Stimulated activated effector memory CD8-positive, alpha-beta T cell treated with anti-CD3 and anti-CD28 coated beads, Interleukin-12 subunit alpha, Interleukin-12 subunit beta, amount 100 ng/mL, for 72 hours (primary cell): ENCODE measurements at regions not wholly inside any gene's neighbourhood (a gene's known extent, or its start where the extent isn't known, plus 50 kb on each side); places are given as distances from the start of the nearest gene placed in this dataset.

Source experiments
- ATAC-seq: fragments of 150-1000 bp; cut with Tn5 transposase; 2 replicates; pipeline ENCODE4 v1.10.0; 2021
- DNase-seq, 2 donors: peaks; one replicate each; pipeline ENCODE4 v3.0.0; 2021 to 2022; ENCODE audit warnings: low spot score in 2 of 2
- H3K27ac Mint-ChIP-seq: one replicate; pipeline ENCODE4 v1.8.0; 2022; ENCODE audit warnings: mild to moderate bottlenecking, mixed read lengths
- H3K36me3 Mint-ChIP-seq: one replicate; pipeline ENCODE4 v1.8.0; 2022; ENCODE audit warnings: mild to moderate bottlenecking, mixed read lengths
- H3K4me1 Mint-ChIP-seq: one replicate; pipeline ENCODE4 v1.8.0; 2022; ENCODE audit warnings: mixed read lengths
- H3K4me3 Mint-ChIP-seq: one replicate; pipeline ENCODE4 v1.8.0; 2022; ENCODE audit warnings: mild to moderate bottlenecking, mixed read lengths
- H3K9me3 Mint-ChIP-seq: one replicate; pipeline ENCODE4 v1.8.0; 2022; ENCODE audit warnings: mixed read lengths

DNA sequence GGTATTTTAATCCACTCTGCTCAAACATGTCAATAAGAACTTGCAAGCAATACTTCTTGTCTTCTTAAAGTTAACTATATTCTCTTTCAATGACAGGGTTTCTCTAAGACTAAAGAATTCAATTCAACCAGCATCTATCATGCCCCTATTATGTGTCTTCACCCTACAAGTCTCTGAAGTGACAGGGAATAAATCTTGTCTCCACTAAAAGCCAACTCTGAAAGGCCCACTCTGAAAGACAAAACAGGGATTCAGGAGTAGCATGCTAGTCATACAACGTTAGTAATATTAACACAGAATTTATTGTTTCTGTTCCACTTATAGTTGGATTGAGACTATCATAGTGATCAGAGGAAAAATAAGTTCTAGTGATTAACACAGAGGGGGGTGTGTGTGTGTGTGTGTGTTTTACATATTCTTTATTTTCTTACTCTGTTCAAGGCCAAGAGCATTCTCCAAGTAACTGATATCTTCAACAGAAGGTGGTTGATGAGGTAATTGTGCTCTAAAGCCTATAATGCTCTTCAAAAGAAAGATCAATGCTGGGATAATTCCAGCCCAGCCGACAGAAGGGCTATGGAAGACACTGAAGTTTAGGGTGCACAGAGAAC is 122.4 kb upstream of the DCLK2 start:
- no peak overlapping the region for H3K4me3 Mint-ChIP-seq
- no peaks in the 10 kb centered on the region for H3K9me3 Mint-ChIP-seq
- ATAC-seq (no peak), DNase-seq (no peak)
- no peaks in the 10 kb centered on the region for H3K36me3 Mint-ChIP-seq
- no peak overlapping the region for H3K27ac Mint-ChIP-seq
- H3K4me1 Mint-ChIP-seq: no peaks in the 10 kb centered on the region

DNA sequence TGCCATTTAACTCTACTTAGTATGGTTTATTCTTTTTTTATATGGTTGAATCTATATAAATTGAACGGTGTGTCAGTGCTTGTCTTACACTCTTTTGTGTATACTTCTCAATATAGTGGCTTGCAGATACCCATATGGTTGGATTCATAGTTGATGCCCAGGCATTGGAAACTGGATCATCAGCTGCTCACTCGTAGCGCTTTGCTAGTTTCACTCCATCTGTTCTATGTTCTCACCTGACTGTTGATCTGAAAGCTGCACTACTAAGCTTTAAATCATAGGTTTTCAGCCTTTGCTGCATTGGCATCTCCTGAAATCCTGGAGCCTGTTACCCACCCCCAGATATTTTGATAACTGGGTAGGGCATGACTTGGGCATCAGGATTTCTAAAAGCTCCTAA is 121.6 kb upstream of the DCLK2 start:
- no peaks in the 10 kb centered on the region for H3K9me3 Mint-ChIP-seq
- no peak overlapping the region for H3K4me3 Mint-ChIP-seq
- DNase-seq (no peak), ATAC-seq (no peak)
- H3K27ac Mint-ChIP-seq: no peak overlapping the region
- H3K4me1 Mint-ChIP-seq: no peaks in the 10 kb centered on the region
- no peaks in the 10 kb centered on the region for H3K36me3 Mint-ChIP-seq

DNA sequence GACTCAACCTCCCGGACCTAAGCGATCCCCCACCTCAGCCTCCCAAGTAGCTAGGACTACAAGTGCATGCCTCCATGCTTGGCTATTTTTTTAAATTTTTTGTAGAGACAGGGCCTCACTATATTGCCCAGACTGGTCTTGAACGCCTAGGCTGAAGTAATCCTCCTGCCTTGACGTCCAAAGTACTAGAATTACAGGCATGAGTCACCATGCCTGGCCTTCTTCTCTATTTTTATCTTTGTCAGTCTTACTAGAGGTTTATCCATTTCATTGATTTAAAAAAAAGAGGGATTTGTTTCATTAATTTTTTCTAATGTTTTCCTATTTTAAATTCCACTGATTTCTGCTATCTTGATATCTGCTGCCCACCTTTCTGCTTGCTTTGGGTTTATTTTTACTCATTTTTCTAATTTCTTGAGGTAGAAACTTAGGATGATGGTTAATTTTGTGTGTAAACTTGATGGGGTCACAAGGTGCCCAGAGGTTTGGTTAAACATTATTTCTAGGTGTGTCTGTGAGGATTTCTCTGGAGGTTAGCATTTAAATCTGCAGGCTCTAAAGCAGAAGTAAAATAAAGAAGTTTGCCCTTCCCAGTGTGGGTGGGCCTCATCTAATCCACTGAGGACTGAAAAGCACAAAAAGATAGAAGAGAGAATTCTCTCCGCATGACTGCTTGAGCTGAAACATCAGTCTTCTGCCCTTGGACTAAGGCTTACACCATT is 116.2 kb upstream of the DCLK2 start:
- ATAC-seq (no peak), DNase-seq (no peak)
- Mint-ChIP-seq H3K36me3 (no peaks in the 10 kb centered on the region), H3K4me3 (no peak overlapping the region), H3K9me3 (no peaks in the 10 kb centered on the region), H3K4me1 (no peaks in the 10 kb centered on the region), H3K27ac (no peak overlapping the region)

DNA sequence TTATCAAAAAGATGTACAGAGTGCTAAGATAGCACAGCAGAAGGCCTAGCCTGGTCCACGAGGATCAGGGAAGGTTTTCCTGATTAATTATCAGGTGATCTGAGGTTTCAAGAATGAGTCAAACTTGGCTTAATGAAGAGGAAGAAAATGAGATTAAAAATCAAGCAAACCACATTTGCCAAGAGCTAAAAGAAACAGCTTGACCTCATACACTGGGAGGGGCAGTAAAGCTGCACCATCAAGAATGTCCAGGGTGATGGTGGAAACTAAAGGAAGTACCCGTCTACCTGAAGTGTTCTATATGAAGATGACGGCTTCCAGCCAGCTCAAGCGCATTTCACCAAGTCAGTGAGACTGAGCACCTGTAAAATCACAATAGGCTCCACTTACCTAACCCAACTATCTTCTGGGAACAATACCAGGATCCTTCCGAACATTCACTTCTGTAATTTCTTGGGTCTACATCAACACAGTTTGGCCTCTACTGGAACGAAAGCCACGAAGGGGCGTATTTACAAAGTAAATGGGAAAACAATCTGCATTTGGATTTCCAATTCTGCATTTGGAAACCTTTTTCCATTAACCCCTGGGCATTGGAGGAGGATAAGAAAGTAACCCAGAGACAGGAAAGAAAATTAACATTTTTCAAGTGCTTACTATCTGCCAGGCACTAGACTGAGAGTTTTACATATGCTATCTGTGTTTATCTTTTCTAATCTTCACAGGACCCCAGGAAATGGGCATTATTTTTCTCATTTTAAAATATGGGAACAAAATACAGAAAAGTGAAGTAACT is 114.0 kb upstream of the DCLK2 start:
- Mint-ChIP-seq H3K36me3 (no peaks in the 10 kb centered on the region), H3K4me3 (no peak overlapping the region), H3K4me1 (no peaks in the 10 kb centered on the region), H3K9me3 (no peaks in the 10 kb centered on the region), H3K27ac (no peak overlapping the region)
- no peak for DNase-seq
- ATAC-seq: no peak

DNA sequence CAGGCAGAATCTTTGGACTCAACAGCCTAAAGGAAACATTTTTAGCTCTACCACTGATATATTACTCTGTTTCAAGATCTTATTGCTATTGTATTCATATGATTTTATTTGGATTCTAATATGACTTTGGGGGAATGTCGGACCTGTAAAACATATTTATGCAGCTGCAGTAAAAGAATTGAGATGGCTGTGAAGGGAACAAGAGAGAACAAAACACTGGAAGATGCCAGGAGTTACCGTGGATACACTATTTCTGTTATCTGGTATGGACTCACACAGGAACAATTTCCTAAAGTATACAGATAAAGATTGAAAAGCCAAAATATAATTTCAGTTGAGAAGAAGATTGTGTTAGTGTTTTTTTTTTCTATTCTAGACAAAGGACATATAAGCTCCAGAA is 113.0 kb upstream of the DCLK2 start:
- H3K4me3 Mint-ChIP-seq: no peak overlapping the region

DNA sequence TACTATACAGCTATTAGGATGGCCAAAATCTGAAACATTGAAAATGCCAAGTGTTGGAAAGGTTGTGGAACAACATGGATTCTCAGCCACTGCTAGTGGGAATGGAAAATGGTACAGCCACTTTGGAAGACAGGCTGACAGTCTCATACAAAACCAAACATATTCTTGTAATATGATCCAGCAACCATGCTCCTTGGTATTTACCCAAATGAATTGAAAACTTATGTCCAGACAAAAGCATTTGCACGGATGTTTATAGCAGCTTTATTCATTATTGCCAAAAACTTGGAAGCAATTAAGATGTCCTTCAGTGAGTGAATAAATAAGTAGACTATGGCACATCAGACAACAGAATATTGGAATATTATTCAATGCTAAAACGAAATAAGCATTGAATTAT is 105.8 kb upstream of the DCLK2 start:
- H3K27ac Mint-ChIP-seq: no peak overlapping the region
- H3K4me3 Mint-ChIP-seq: no peak overlapping the region
- H3K9me3 Mint-ChIP-seq: no peaks in the 10 kb centered on the region
- DNase-seq: no peak
- no peaks in the 10 kb centered on the region for H3K4me1 Mint-ChIP-seq
- H3K36me3 Mint-ChIP-seq: no peaks in the 10 kb centered on the region
- ATAC-seq: no peak

More for the DNA sequence above, 113.0 kb upstream of the DCLK2 start:
- Mint-ChIP-seq H3K4me1 (no peaks in the 10 kb centered on the region), H3K36me3 (no peaks in the 10 kb centered on the region), H3K27ac (no peak overlapping the region), H3K9me3 (no peaks in the 10 kb centered on the region)
- ATAC-seq: no peak
- no peak for DNase-seq

DNA sequence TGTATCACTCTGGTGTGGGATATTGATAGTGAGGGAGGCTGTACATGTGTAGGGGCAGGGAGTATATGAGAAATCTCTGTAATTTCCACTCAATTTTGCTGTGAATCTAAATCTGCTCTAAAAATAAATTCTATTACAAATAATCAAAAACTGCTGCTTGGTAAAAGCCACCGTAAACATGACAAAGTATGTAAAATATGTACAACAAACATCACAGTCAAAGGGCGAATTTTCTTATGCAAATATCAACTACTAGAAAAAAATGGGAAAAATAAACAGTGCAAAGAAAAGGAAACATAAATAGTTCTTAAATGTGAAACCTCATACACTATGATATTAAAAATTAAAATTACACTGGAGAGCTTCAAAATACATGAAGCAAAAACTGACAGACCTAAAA is 105.1 kb upstream of the DCLK2 start:
- no peak for ATAC-seq
- no peaks in the 10 kb centered on the region for H3K9me3 Mint-ChIP-seq
- H3K36me3 Mint-ChIP-seq: no peaks in the 10 kb centered on the region
- H3K27ac Mint-ChIP-seq: no peak overlapping the region
- no peak overlapping the region for H3K4me3 Mint-ChIP-seq
- DNase-seq: no peak
- no peaks in the 10 kb centered on the region for H3K4me1 Mint-ChIP-seq

DNA sequence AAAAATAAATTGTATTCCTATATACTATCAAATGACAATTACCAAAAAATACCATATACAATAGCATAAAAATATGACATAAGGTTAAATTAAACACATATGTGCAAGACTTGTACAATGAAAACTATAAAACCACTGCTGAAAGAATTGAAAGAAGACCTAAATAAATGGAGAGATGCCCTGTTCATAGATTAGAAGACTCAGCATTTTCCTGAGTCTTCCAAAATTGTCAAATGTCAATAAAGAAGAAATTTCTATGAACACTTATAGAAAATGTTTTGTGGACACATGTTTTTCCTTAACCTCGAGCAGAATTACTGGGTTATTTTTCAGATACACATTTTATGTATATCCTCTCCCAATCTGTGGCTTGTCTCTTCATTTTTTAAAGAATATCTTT is 103.1 kb upstream of the DCLK2 start:
- no peak for ATAC-seq
- Mint-ChIP-seq H3K4me1 (no peaks in the 10 kb centered on the region), H3K4me3 (no peak overlapping the region), H3K27ac (no peak overlapping the region), H3K9me3 (no peaks in the 10 kb centered on the region), H3K36me3 (no peaks in the 10 kb centered on the region)
- no peak for DNase-seq

DNA sequence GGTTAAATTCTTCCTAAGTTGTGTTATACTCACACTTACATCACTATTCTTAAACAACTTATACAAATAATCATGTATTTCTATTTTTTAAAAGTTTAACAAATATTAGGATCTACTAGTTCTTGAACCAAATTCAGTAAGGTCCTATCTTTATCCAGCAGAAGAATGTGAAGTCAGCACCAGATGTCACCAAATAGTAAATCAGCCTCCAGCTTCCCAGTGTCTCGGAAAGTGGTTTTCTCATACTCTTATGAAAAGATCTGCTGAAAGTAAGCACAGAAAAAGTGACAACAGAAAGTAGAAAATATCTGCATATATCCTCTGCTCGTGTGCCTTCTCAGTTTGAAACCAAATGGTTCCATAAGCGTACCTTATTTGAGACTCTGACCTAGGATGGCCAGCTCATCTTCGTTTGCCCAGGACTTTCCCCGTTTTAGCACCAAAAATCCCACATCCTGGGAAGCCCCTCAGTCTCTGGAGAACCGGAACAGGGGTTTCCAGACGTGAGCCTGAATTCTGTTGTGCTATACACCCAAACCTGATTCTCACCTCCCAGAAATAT is 98.0 kb upstream of the DCLK2 start:
- H3K36me3 Mint-ChIP-seq: no peaks in the 10 kb centered on the region
- no peak overlapping the region for H3K27ac Mint-ChIP-seq
- no peaks in the 10 kb centered on the region for H3K4me1 Mint-ChIP-seq
- DNase-seq (no peak), ATAC-seq (no peak)
- H3K9me3 Mint-ChIP-seq: no peaks in the 10 kb centered on the region
- H3K4me3 Mint-ChIP-seq: no peak overlapping the region

DNA sequence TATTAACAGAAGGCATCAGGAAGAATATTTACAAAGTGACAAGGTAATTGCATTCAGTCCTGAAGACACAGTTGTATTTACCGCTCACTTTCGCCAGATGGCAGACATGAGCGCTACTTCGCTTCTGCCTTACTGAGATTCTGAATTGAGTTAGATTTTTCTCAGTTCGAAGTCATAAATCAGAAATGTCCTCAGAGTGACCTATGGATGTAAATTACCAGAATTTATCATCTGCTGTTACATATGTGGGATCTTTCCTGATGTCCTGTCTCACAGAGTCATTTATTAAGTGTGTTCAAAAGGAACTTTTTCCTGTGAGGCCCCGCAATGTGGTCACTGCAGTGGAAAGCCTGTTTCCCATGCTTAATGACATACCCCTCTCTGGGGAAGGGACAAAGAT is 97.3 kb upstream of the DCLK2 start:
- Mint-ChIP-seq H3K4me3 (no peak overlapping the region), H3K27ac (no peak overlapping the region), H3K36me3 (no peaks in the 10 kb centered on the region), H3K9me3 (no peaks in the 10 kb centered on the region), H3K4me1 (no peaks in the 10 kb centered on the region)
- ATAC-seq: peak; percentile 57
- DNase-seq: peak; percentile 26 to 60

DNA sequence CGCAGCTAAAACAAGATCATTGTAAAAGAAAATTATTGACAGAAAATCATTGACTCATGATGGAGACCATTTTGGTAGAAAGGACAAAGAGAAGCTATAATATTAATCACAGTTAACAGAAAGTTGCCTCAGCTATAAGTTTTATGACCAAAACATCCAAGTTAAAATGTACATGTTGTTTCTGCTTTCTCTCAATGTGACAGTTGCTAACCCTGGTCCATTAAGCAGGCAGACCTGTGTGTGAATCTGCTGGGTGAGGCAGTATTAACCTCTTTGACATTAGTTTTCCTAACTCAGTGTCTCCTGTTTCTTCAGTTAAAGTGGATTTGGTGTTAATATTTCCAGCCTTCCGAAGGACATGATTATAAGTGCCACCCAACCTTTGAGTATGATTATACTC is 94.8 kb upstream of the DCLK2 start:
- H3K4me3 Mint-ChIP-seq: no peak overlapping the region
- H3K4me1 Mint-ChIP-seq: peaks cover 6% of the 10 kb centered on the region
- no peak for ATAC-seq
- no peaks in the 10 kb centered on the region for H3K9me3 Mint-ChIP-seq
- H3K27ac Mint-ChIP-seq: no peak overlapping the region
- no peaks in the 10 kb centered on the region for H3K36me3 Mint-ChIP-seq
- no peak for DNase-seq

DNA sequence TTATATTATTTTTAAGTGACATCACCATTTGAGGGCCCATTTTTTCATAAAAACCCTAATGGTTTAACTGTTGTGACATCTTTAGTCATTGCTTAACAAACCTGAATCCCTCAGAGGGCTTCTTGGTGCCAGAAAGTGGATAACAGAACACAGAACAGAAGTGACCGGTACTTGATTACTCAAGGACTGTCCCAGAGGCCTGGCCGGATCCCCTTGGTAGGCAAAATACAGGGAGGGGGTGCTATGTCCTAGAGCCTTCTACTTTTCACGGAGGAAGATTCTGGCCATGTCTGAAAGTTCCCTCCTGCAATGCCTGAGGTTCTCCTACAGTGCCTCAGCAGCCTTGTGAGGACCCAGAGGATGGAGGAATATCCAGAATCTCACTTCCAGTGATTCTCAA is 94.3 kb upstream of the DCLK2 start:
- no peak overlapping the region for H3K27ac Mint-ChIP-seq
- H3K4me1 Mint-ChIP-seq: peaks cover 6% of the 10 kb centered on the region
- no peaks in the 10 kb centered on the region for H3K9me3 Mint-ChIP-seq
- ATAC-seq (no peak), DNase-seq (no peak)
- H3K36me3 Mint-ChIP-seq: no peaks in the 10 kb centered on the region
- no peak overlapping the region for H3K4me3 Mint-ChIP-seq

DNA sequence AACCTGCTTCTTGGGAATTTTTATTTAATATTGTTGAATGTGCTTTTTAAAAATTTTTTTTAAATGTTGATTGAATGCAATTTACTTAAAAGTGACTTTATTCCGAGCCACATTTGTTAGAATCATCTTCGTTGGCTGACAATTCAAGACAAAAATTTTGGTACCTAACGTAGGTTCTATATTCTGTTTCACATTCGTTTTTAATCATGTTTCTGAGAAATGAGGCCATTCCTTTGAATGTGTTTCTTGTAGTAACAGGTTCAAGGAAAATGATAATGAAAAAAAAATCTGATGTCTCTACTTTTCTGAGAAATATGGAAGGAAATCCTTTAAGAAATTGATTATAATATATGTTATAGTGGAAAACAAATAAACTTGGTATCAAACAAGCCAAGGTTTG is 92.3 kb upstream of the DCLK2 start:
- H3K4me1 Mint-ChIP-seq: peaks cover 6% of the 10 kb centered on the region
- H3K36me3 Mint-ChIP-seq: no peaks in the 10 kb centered on the region
- H3K9me3 Mint-ChIP-seq: no peaks in the 10 kb centered on the region
- peak overlapping the region; percentile 12 for H3K27ac Mint-ChIP-seq
- ATAC-seq (peak; percentile 51), DNase-seq (no peak)
- no peak overlapping the region for H3K4me3 Mint-ChIP-seq

DNA sequence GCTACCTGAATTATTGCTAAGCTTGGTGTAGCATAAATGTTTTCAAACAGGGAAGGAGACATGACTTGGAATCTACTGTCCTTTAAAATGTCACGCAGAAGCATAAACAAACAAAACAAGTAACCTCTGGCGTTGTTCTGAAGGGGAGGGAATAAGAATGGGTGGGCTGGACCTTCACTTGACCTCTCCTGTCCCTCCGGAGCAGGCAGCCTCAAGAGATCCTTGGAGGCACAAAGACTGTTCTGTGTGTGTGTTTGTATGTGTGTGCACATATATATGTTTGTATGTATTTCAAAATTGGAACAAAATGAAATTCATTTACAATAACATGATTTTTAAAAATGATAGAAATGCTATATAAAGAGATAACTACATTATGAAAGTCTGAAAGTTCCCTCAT is 91.3 kb upstream of the DCLK2 start:
- Mint-ChIP-seq H3K4me1 (peaks cover 6% of the 10 kb centered on the region), H3K27ac (no peak overlapping the region), H3K9me3 (no peaks in the 10 kb centered on the region), H3K4me3 (no peak overlapping the region), H3K36me3 (no peaks in the 10 kb centered on the region)
- no peak for ATAC-seq
- no peak for DNase-seq

DNA sequence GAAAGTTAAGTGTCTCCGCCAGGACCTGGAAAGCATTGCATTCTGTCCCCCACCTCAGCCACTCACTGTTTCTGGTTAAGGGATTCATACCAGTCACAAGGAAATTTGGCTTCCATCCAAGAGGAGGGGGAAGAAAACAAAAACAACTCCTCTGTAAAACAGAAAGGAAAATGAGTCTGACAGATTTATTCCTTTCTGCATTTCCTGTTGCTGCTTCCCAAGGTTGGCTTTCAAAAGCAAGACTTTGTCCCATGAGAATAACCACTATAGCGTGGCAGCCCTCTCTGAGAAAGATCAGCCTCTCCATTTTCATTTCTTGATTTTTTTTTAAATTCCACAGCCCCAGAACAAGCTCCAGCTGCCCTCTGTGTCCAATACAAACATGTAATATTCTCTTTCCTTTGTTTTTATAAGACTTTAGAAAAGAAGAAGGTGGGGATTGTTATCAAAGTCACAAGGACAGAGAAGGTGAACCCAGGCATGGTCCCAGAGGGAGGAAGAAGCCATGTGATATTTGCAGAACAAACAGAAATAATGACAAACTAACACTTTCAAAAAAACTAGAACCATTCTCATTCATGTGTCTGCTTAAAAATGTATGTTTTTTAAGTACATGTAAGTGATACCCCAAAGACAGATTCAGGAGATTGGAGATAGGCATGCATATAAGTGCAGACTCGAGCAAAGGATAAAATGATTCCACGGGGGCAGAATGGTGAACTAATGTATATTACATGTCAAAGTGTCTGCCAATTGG is 90.7 kb upstream of the DCLK2 start:
- Mint-ChIP-seq H3K9me3 (no peaks in the 10 kb centered on the region), H3K27ac (no peak overlapping the region), H3K4me1 (peaks cover 6% of the 10 kb centered on the region), H3K36me3 (no peaks in the 10 kb centered on the region), H3K4me3 (no peak overlapping the region)
- ATAC-seq: no peak
- DNase-seq: no peak
